ENCODE measurements at regions not wholly inside any gene's neighbourhood (a gene's known extent, or its start where the extent isn't known, plus 50 kb on each side); places are given as distances from the start of the nearest gene placed in this dataset.
A peak's percentile ranks its signal among the peaks of the same experiment; 100 is the strongest.

GRCh38 chr7:156560696-156561095 lies 79.9 kb upstream of the RNF32 start:
- TF ChIP-seq CTCF (conservative IDR thresholded peaks at IDR 0.05; ENCODE audit: low read depth, low read length): no peak

GRCh38 chr7:156560075-156560474 lies 80.5 kb upstream of the RNF32 start:
- no peak overlapping the region for H3K4me3 ChIP-seq (ENCODE audit: low read depth, low read length)
- DNase-seq (ENCODE audit: low read depth): no peak
- peak; percentile 42 for TF ChIP-seq CTCF (conservative IDR thresholded peaks at IDR 0.05; ENCODE audit: low read depth, low read length)

More at GRCh38 chr7:156560696-156561095, 79.9 kb upstream of the RNF32 start:
- DNase-seq (ENCODE audit: low read depth): no peak
- H3K4me3 ChIP-seq (ENCODE audit: low read depth, low read length): no peak overlapping the region

GRCh38 chr7:156559001-156559400 lies 81.6 kb upstream of the RNF32 start:
- H3K4me3 ChIP-seq (ENCODE audit: low read depth, low read length): no peak overlapping the region
- TF ChIP-seq CTCF (conservative IDR thresholded peaks at IDR 0.05; ENCODE audit: low read depth, low read length): no peak
- DNase-seq (ENCODE audit: low read depth): no peak

GRCh38 chr7:156558198-156558597 lies 82.4 kb upstream of the RNF32 start:
- peak; percentile 92 for DNase-seq (ENCODE audit: low read depth)

GRCh38 chr7:156556083-156556482 lies 84.5 kb upstream of the RNF32 start:
- DNase-seq (ENCODE audit: low read depth): no peak
- H3K4me3 ChIP-seq (ENCODE audit: low read depth, low read length): no peak overlapping the region
- no peak for TF ChIP-seq CTCF (conservative IDR thresholded peaks at IDR 0.05; ENCODE audit: low read depth, low read length)

More at GRCh38 chr7:156558198-156558597, 82.4 kb upstream of the RNF32 start:
- TF ChIP-seq CTCF (conservative IDR thresholded peaks at IDR 0.05; ENCODE audit: low read depth, low read length): no peak
- no peak overlapping the region for H3K4me3 ChIP-seq (ENCODE audit: low read depth, low read length)

- DNase-seq (ENCODE audit: low read depth): no peak
- H3K4me3 ChIP-seq (ENCODE audit: low read depth, low read length): no peak overlapping the region
- no peak for TF ChIP-seq CTCF (conservative IDR thresholded peaks at IDR 0.05; ENCODE audit: low read depth, low read length)
Observed at GRCh38 chr7:156554488-156554887, 86.1 kb upstream of the RNF32 start.

- DNase-seq (ENCODE audit: low read depth): no peak
- no peak for TF ChIP-seq CTCF (conservative IDR thresholded peaks at IDR 0.05; ENCODE audit: low read depth, low read length)
Observed at GRCh38 chr7:156549636-156550035, 90.9 kb upstream of the RNF32 start.

More at GRCh38 chr7:156549636-156550035, 90.9 kb upstream of the RNF32 start:
- no peak overlapping the region for H3K4me3 ChIP-seq (ENCODE audit: low read depth, low read length)

Data from epithelial cell of proximal tubule (primary cell).